Mammary epithelial cell (primary cell): ENCODE measurements at regions not wholly inside any gene's neighbourhood (a gene's known extent, or its start where the extent isn't known, plus 50 kb on each side); places are given as distances from the start of the nearest gene placed in this dataset.

Source experiments
- EZH2 ChIP-seq: IDR thresholded peaks from 2 replicates; pipeline ENCODE4 v1.6.1; 2012; ENCODE audit warnings: low read length, inconsistent platforms, borderline replicate concordance
- TF ChIP-seq, protein P1 (sequence below), 2 donors: IDR thresholded peaks in 1 of 2; conservative IDR thresholded peaks in 1 of 2; 2 replicates each; pipeline ENCODE4 v1.5.1; 2011 to 2012; ENCODE audit warnings: inconsistent platforms in 2 of 2, low read length in 2 of 2, mild to moderate bottlenecking in 2 of 2, control low read depth in 1 of 2, low read depth in 1 of 2; ENCODE audit not compliant: insufficient read depth in 1 of 2; ENCODE audit errors: extremely low read depth in 1 of 2

DNA sequence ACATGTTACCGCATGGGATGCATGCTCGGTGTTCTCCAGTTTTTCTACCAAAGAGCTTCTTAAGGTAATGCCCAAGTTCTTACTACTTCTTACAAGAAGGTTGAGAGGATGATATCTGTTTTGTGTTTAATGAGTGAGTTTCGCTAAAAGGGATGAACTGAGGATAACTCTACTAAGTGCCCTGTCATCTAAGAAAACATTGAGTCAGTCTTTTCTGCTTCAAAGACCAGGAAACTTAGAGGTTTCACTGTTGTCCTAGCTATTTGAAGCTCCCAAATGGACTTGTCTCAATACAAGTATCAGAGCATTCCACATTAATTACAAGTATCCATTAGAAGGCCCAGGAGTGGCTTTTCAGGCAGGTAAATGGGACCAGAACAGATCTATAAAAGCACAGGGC lies 296.2 kb downstream of the KBTBD8 start:
- TF ChIP-seq, protein P1, sequence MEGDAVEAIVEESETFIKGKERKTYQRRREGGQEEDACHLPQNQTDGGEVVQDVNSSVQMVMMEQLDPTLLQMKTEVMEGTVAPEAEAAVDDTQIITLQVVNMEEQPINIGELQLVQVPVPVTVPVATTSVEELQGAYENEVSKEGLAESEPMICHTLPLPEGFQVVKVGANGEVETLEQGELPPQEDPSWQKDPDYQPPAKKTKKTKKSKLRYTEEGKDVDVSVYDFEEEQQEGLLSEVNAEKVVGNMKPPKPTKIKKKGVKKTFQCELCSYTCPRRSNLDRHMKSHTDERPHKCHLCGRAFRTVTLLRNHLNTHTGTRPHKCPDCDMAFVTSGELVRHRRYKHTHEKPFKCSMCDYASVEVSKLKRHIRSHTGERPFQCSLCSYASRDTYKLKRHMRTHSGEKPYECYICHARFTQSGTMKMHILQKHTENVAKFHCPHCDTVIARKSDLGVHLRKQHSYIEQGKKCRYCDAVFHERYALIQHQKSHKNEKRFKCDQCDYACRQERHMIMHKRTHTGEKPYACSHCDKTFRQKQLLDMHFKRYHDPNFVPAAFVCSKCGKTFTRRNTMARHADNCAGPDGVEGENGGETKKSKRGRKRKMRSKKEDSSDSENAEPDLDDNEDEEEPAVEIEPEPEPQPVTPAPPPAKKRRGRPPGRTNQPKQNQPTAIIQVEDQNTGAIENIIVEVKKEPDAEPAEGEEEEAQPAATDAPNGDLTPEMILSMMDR (conservative IDR thresholded peaks at IDR 0.05 in 1 of 2, IDR thresholded peaks at IDR 0.05 in 1 of 2; ENCODE audit: extremely low read depth in 1 of 2, insufficient read depth in 1 of 2, low read depth in 1 of 2, low read length in 2 of 2), result no peak
- TF ChIP-seq EZH2, result no peak
